ENCODE measurements at regions not wholly inside any gene's neighbourhood (a gene's known extent, or its start where the extent isn't known, plus 50 kb on each side); places are given as distances from the start of the nearest gene placed in this dataset.

- TF ChIP-seq, protein P1, sequence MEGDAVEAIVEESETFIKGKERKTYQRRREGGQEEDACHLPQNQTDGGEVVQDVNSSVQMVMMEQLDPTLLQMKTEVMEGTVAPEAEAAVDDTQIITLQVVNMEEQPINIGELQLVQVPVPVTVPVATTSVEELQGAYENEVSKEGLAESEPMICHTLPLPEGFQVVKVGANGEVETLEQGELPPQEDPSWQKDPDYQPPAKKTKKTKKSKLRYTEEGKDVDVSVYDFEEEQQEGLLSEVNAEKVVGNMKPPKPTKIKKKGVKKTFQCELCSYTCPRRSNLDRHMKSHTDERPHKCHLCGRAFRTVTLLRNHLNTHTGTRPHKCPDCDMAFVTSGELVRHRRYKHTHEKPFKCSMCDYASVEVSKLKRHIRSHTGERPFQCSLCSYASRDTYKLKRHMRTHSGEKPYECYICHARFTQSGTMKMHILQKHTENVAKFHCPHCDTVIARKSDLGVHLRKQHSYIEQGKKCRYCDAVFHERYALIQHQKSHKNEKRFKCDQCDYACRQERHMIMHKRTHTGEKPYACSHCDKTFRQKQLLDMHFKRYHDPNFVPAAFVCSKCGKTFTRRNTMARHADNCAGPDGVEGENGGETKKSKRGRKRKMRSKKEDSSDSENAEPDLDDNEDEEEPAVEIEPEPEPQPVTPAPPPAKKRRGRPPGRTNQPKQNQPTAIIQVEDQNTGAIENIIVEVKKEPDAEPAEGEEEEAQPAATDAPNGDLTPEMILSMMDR (IDR thresholded peaks at IDR 0.05; ENCODE audit: control extremely low read depth in 1 of 3, insufficient read depth in 1 of 3, low read depth in 1 of 3, low read length in 3 of 3): no peak
- TF ChIP-seq SIRT6 (IDR thresholded peaks at IDR 0.05; ENCODE audit: low read length) (no peak), KDM5A (IDR thresholded peaks at IDR 0.05; ENCODE audit: low read length) (no peak), POLR2A (IDR thresholded peaks at IDR 0.05; ENCODE audit: control extremely low read depth in 1 of 2, low read depth in 2 of 2, low read length in 2 of 2) (no peak)
Measured at GRCh38 chr10:106519376-106520030, 645.0 kb downstream of the SORCS1 start.
